GM12873 (cell line): ENCODE measurements at regions not wholly inside any gene's neighbourhood (a gene's known extent, or its start where the extent isn't known, plus 50 kb on each side); places are given as distances from the start of the nearest gene placed in this dataset.

ENCODE experiments used
- CTCF ChIP-seq: IDR thresholded peaks from 2 replicates; pipeline ENCODE4 v1.5.1; 2012; ENCODE audit warnings: low read depth, mild to moderate bottlenecking, moderate library complexity, low read length, control low read depth; ENCODE audit not compliant: insufficient read depth; ENCODE audit errors: missing control alignments

- no peak for TF ChIP-seq CTCF
These were observed 361.0 kb downstream of the KLF12 start for GRCh38 chr13:73773168-73773549.

GRCh38 chr13:73772449-73773167 is 361.6 kb downstream of the KLF12 start:
- TF ChIP-seq CTCF = no peak

GRCh38 chr13:73767747-73768315 is 366.4 kb downstream of the KLF12 start:
- TF ChIP-seq CTCF = peak; percentile 63

GRCh38 chr13:73767191-73767741 is 366.9 kb downstream of the KLF12 start:
- no peak for TF ChIP-seq CTCF

- TF ChIP-seq CTCF = no peak
These were observed 368.4 kb downstream of the KLF12 start for GRCh38 chr13:73765651-73766384.

GRCh38 chr13:73759434-73759833 is 374.8 kb downstream of the KLF12 start:
- TF ChIP-seq CTCF = no peak
